HT-29 (cell line): ENCODE measurements at regions not wholly inside any gene's neighbourhood (a gene's known extent, or its start where the extent isn't known, plus 50 kb on each side); places are given as distances from the start of the nearest gene placed in this dataset.

Experiments
- DNase-seq: peaks from one replicate; pipeline ENCODE4 v3.0.0-alpha.2; 2015; ENCODE audit warnings: low spot score

GRCh38 chr18:56545464-56545863, 92.9 kb downstream of the TXNL1 start:
- DNase-seq, result no peak

GRCh38 chr18:56542476-56542875, 95.9 kb downstream of the TXNL1 start:
- DNase-seq, result no peak

GRCh38 chr18:56541793-56542192, 96.6 kb downstream of the TXNL1 start:
- no peak for DNase-seq

GRCh38 chr18:56541340-56541739, 97.1 kb downstream of the TXNL1 start:
- no peak for DNase-seq

- no peak for DNase-seq
Measured at GRCh38 chr18:56538746-56539145, 99.6 kb downstream of the TXNL1 start.

- no peak for DNase-seq
Measured at GRCh38 chr18:56532176-56532840, 106.1 kb downstream of the TXNL1 start.

- no peak for DNase-seq
Measured at GRCh38 chr18:56522816-56523215, 115.6 kb downstream of the TXNL1 start.

- DNase-seq, result no peak
Measured at GRCh38 chr18:56521263-56521662, 117.1 kb downstream of the TXNL1 start.

GRCh38 chr18:56517761-56518160, 120.6 kb downstream of the TXNL1 start:
- DNase-seq, result no peak

- DNase-seq, result no peak
Measured at GRCh38 chr18:56517196-56517595, 121.2 kb downstream of the TXNL1 start.

- DNase-seq, result no peak
Measured at GRCh38 chr18:56516789-56517188, 121.6 kb downstream of the TXNL1 start.

- no peak for DNase-seq
Measured at GRCh38 chr18:56515522-56515921, 122.9 kb downstream of the TXNL1 start.

- DNase-seq, result no peak
Measured at GRCh38 chr18:56511996-56512395, 126.4 kb downstream of the TXNL1 start.

- no peak for DNase-seq
Measured at GRCh38 chr18:56510108-56510507, 128.3 kb downstream of the TXNL1 start.

GRCh38 chr18:56509656-56510055, 128.7 kb downstream of the TXNL1 start:
- DNase-seq, result no peak

- DNase-seq, result no peak
Measured at GRCh38 chr18:56508370-56509036, 129.9 kb downstream of the TXNL1 start.

- DNase-seq, result no peak
Measured at GRCh38 chr18:56505971-56506370, 132.4 kb downstream of the TXNL1 start.

GRCh38 chr18:56505293-56505692, 133.1 kb downstream of the TXNL1 start:
- DNase-seq, result no peak

GRCh38 chr18:56501896-56502295, 136.5 kb downstream of the TXNL1 start:
- no peak for DNase-seq

- DNase-seq, result no peak
Measured at GRCh38 chr18:56495884-56496283, 142.5 kb downstream of the TXNL1 start.

GRCh38 chr18:56493531-56493930, 144.9 kb downstream of the TXNL1 start:
- no peak for DNase-seq

- DNase-seq, result no peak
Measured at GRCh38 chr18:56492136-56492535, 146.3 kb downstream of the TXNL1 start.

GRCh38 chr18:56490942-56491341, 147.4 kb downstream of the TXNL1 start:
- no peak for DNase-seq

- no peak for DNase-seq
Measured at GRCh38 chr18:56489893-56490292, 148.5 kb downstream of the TXNL1 start.
